H9 (cell line): ENCODE measurements at regions not wholly inside any gene's neighbourhood (a gene's known extent, or its start where the extent isn't known, plus 50 kb on each side); places are given as distances from the start of the nearest gene placed in this dataset.

ENCODE experiments used
- DNase-seq: peaks from one replicate; pipeline ENCODE4 v3.0.0-alpha.2; 2017
- H2AFZ ChIP-seq: one replicate; pipeline ENCODE4 v1.6.1; 2013; ENCODE audit warnings: mild to moderate bottlenecking, low read length, control low read depth, moderate library complexity
- H2AK5ac ChIP-seq: 2 replicates; pipeline ENCODE4 v1.6.1; 2013; ENCODE audit warnings: low read length, control low read depth, mixed read lengths; ENCODE audit not compliant: insufficient read length
- H2BK120ac ChIP-seq: one replicate; pipeline ENCODE4 v1.6.1; 2013; ENCODE audit warnings: low read depth, mild to moderate bottlenecking, low read length, control low read depth, inconsistent platforms; ENCODE audit not compliant: poor library complexity, severe bottlenecking
- H2BK12ac ChIP-seq: 2 replicates; pipeline ENCODE4 v1.6.1; 2013; ENCODE audit warnings: low read length, control low read depth, mixed read lengths, low read depth; ENCODE audit not compliant: insufficient read length
- H2BK15ac ChIP-seq: 2 replicates; pipeline ENCODE4 v1.6.1; 2013; ENCODE audit warnings: low read depth, low read length, control low read depth
- H2BK20ac ChIP-seq: one replicate; pipeline ENCODE4 v1.6.1; 2013; ENCODE audit warnings: low read depth, mild to moderate bottlenecking, low read length, control low read depth, inconsistent platforms; ENCODE audit not compliant: poor library complexity, severe bottlenecking
- H2BK5ac ChIP-seq: 2 replicates; pipeline ENCODE4 v1.6.1; 2013; ENCODE audit warnings: low read length, control low read depth, mixed read lengths; ENCODE audit not compliant: insufficient read length
- H3K14ac ChIP-seq: 2 replicates; pipeline ENCODE4 v1.6.1; 2013; ENCODE audit warnings: low read length, control low read depth; ENCODE audit not compliant: insufficient read depth
- H3K18ac ChIP-seq: 2 replicates; pipeline ENCODE4 v1.6.1; 2013; ENCODE audit warnings: low read depth, mild to moderate bottlenecking, mixed read lengths, low read length, control low read depth; ENCODE audit not compliant: insufficient read length
- H3K23ac ChIP-seq: 2 replicates; pipeline ENCODE4 v1.6.1; 2013; ENCODE audit warnings: low read length, control low read depth, mixed read lengths, low read depth; ENCODE audit not compliant: insufficient read length
- H3K23me2 ChIP-seq: 2 replicates; pipeline ENCODE4 v1.6.1; 2013; ENCODE audit warnings: low read depth, mild to moderate bottlenecking, mixed read lengths, low read length, control low read depth; ENCODE audit not compliant: insufficient read length, poor library complexity, severe bottlenecking
- H3K27ac ChIP-seq: 2 replicates; pipeline ENCODE4 v1.5.1; 2013; ENCODE audit warnings: low read length, control low read depth, mixed read lengths, low read depth; ENCODE audit not compliant: insufficient read length
- H3K27me3 ChIP-seq: 2 replicates; pipeline ENCODE4 v1.6.1; 2013; ENCODE audit warnings: low read length, control low read depth, inconsistent platforms; ENCODE audit not compliant: insufficient read depth
- H3K4ac ChIP-seq: 2 replicates; pipeline ENCODE4 v1.6.1; 2013; ENCODE audit warnings: low read depth, mild to moderate bottlenecking, control low read depth, inconsistent platforms, low read length, moderate library complexity
- H3K4me1 ChIP-seq: 2 replicates; pipeline ENCODE4 v1.6.1; 2013; ENCODE audit warnings: low read length, control low read depth, inconsistent platforms; ENCODE audit not compliant: insufficient read depth
- H3K4me2 ChIP-seq: 2 replicates; pipeline ENCODE4 v1.6.1; 2013; ENCODE audit warnings: low read length, control low read depth, mixed read lengths; ENCODE audit not compliant: insufficient read length, insufficient read depth
- H3K56ac ChIP-seq: 2 replicates; pipeline ENCODE4 v1.6.1; 2013; ENCODE audit warnings: low read depth, mild to moderate bottlenecking, mixed read lengths, low read length, control low read depth; ENCODE audit not compliant: insufficient read length
- H3K79me1 ChIP-seq: 2 replicates; pipeline ENCODE4 v1.6.1; 2013; ENCODE audit warnings: low read depth, mild to moderate bottlenecking, moderate library complexity, low read length, control low read depth, inconsistent platforms; ENCODE audit not compliant: insufficient read depth, poor library complexity, severe bottlenecking
- H3K79me2 ChIP-seq: 2 replicates; pipeline ENCODE4 v1.6.1; 2013; ENCODE audit warnings: low read length, control low read depth, inconsistent platforms; ENCODE audit not compliant: insufficient read depth
- H3K9ac ChIP-seq: 2 replicates; pipeline ENCODE4 v1.6.1; 2013; ENCODE audit warnings: low read length, control low read depth, mixed read lengths; ENCODE audit not compliant: insufficient read length; ENCODE audit errors: extremely low read depth
- H3K9me3 ChIP-seq: one replicate; pipeline ENCODE4 v1.6.1; 2013; ENCODE audit warnings: low read depth, low read length, inconsistent platforms; ENCODE audit not compliant: control insufficient read depth
- H3T11ph ChIP-seq: one replicate; pipeline ENCODE4 v1.6.1; 2013; ENCODE audit warnings: mild to moderate bottlenecking, low read length, control low read depth, inconsistent platforms
- H4K20me1 ChIP-seq: one replicate; pipeline ENCODE4 v1.6.1; 2013; ENCODE audit not compliant: control insufficient read depth, insufficient read length, insufficient read depth
- H4K5ac ChIP-seq: 2 replicates; pipeline ENCODE4 v1.6.1; 2013; ENCODE audit warnings: low read depth, mild to moderate bottlenecking, mixed read lengths, low read length, control low read depth; ENCODE audit not compliant: insufficient read length
- H4K8ac ChIP-seq: replicated peaks from 2 replicates; pipeline ENCODE4 v1.6.1; 2013; ENCODE audit warnings: low read length, control low read depth, mixed read lengths, low read depth; ENCODE audit not compliant: insufficient read length
- H4K91ac ChIP-seq: 2 replicates; pipeline ENCODE4 v1.6.1; 2013; ENCODE audit warnings: low read depth, mild to moderate bottlenecking, moderate library complexity, mixed read lengths, low read length, control low read depth; ENCODE audit not compliant: insufficient read length
- H3K27ac Mint-ChIP-seq, 3 experiments: 2 replicates in 2 of 3; 3 replicates in 1 of 3; pipeline ENCODE4 v1.8.0; 2020 to 2021; ENCODE audit warnings: mixed read lengths in 3 of 3, mild to moderate bottlenecking in 1 of 3, moderate library complexity in 1 of 3
- H3K27me3 Mint-ChIP-seq: 2 replicates; pipeline ENCODE4 v1.8.0; 2021; ENCODE audit warnings: low read depth, mild to moderate bottlenecking, moderate library complexity, mixed read lengths
- H3K36me3 Mint-ChIP-seq, 3 experiments: 2 replicates in 2 of 3; 3 replicates in 1 of 3; pipeline ENCODE4 v1.8.0; 2020 to 2021; ENCODE audit warnings: low read depth in 3 of 3, mixed read lengths in 3 of 3; ENCODE audit not compliant: insufficient read depth in 1 of 3
- H3K4me1 Mint-ChIP-seq, 2 experiments: 2 replicates each; pipeline ENCODE4 v1.8.0; 2020; ENCODE audit warnings: mixed read lengths in 2 of 2
- H3K4me3 Mint-ChIP-seq, 2 experiments: 2 replicates in 1 of 2; 3 replicates in 1 of 2; pipeline ENCODE4 v1.8.0; 2020 to 2021; ENCODE audit warnings: mild to moderate bottlenecking in 2 of 2, mixed read lengths in 2 of 2, moderate library complexity in 1 of 2
- H3K9me3 Mint-ChIP-seq, 2 experiments: 2 replicates in 1 of 2; 3 replicates in 1 of 2; pipeline ENCODE4 v1.8.0; 2020; ENCODE audit warnings: mild to moderate bottlenecking in 2 of 2, mixed read lengths in 2 of 2, moderate library complexity in 1 of 2
- WGBS: extraction: QIAGEN DNeasy Blood & Tissue Kit; methylation state at CpG from one replicate; pipeline ENCODE4 v1.1.7; 2013; ENCODE audit warnings: missing lambda C conversion rate, low lambda C conversion rate, mixed read lengths; ENCODE audit not compliant: insufficient read length; ENCODE audit errors: extremely low coverage; 5-methylcytosine and 5-hydroxymethylcytosine counted together
- TF ChIP-seq, protein P1 (sequence below): fragments of 200-600 bp; sonication (generic); conservative IDR thresholded peaks from 3 replicates; pipeline ENCODE4 v1.8.0; 2021; ENCODE audit warnings: antibody characterized with exemption, mild to moderate bottlenecking

DNA sequence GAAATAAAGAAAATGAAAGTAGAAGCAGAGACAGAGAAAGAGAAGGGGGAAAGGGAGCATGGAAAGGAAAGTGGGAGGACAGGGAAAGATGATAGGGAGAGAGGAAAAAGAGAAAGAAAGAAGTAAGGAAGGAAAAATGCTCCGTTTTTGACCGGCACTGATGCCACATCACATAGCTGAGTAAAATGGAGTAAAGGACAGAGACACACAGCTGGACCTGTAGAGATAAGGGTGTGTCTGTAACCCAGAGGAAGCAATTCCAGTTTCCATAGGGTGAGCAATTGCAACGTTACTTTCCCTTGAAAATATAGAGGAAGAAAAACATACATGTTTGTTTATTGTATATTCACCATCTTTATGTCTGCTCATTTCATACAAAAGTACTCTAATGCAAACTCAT is 1866.9 kb upstream of the PIK3C3 start:
- H3K56ac ChIP-seq, result no peak overlapping the region
- H3K9ac ChIP-seq, result no peak overlapping the region
- no peak overlapping the region for H4K5ac ChIP-seq
- no peak overlapping the region for H3K27ac ChIP-seq
- no peak overlapping the region for H2BK20ac ChIP-seq
- no peak overlapping the region for H4K8ac ChIP-seq
- no peak overlapping the region for H2BK5ac ChIP-seq
- no peak overlapping the region for H3K18ac ChIP-seq
- TF ChIP-seq, protein P1, sequence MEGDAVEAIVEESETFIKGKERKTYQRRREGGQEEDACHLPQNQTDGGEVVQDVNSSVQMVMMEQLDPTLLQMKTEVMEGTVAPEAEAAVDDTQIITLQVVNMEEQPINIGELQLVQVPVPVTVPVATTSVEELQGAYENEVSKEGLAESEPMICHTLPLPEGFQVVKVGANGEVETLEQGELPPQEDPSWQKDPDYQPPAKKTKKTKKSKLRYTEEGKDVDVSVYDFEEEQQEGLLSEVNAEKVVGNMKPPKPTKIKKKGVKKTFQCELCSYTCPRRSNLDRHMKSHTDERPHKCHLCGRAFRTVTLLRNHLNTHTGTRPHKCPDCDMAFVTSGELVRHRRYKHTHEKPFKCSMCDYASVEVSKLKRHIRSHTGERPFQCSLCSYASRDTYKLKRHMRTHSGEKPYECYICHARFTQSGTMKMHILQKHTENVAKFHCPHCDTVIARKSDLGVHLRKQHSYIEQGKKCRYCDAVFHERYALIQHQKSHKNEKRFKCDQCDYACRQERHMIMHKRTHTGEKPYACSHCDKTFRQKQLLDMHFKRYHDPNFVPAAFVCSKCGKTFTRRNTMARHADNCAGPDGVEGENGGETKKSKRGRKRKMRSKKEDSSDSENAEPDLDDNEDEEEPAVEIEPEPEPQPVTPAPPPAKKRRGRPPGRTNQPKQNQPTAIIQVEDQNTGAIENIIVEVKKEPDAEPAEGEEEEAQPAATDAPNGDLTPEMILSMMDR, result no peak
- no peak overlapping the region for H2BK120ac ChIP-seq
- WGBS, result no CpG with 5 or more reads among the region's 3 CpGs
- no peaks in the 10 kb centered on the region; a peak in 1 of 5 replicates for H3K9me3 Mint-ChIP-seq
- no peaks in the 10 kb centered on the region for H3K79me2 ChIP-seq
- no peaks in the 10 kb centered on the region for H3K36me3 Mint-ChIP-seq
- no peaks in the 10 kb centered on the region for H3K9me3 ChIP-seq
- H3T11ph ChIP-seq, result no peak overlapping the region
- H3K23ac ChIP-seq, result no peak overlapping the region
- H3K4me3 Mint-ChIP-seq, result no peak overlapping the region
- DNase-seq, result no peak
- H3K4me1 Mint-ChIP-seq, result peaks cover 10 to 12% of the 10 kb centered on the region in 2 experiments
- H3K14ac ChIP-seq, result no peak overlapping the region
- no peaks in the 10 kb centered on the region for H3K27me3 Mint-ChIP-seq
- no peak overlapping the region for H2BK12ac ChIP-seq
- no peaks in the 10 kb centered on the region for H3K23me2 ChIP-seq
- H3K4ac ChIP-seq, result no peak overlapping the region
- H3K4me1 ChIP-seq, result no peaks in the 10 kb centered on the region; the same call in 1 of the 2 replicates
- H4K20me1 ChIP-seq, result no peaks in the 10 kb centered on the region
- no peak overlapping the region for H4K91ac ChIP-seq
- H2AK5ac ChIP-seq, result no peak overlapping the region
- H2AFZ ChIP-seq, result no peak overlapping the region
- H3K4me2 ChIP-seq, result no peak overlapping the region
- no peak overlapping the region for H2BK15ac ChIP-seq
- H3K27ac Mint-ChIP-seq, result peak overlapping the region; percentile 11 to 89 (median 13); a peak in 4 of 7 replicates
- no peaks in the 10 kb centered on the region for H3K79me1 ChIP-seq
- no peaks in the 10 kb centered on the region for H3K27me3 ChIP-seq
